Caco-2 (cell line): ENCODE measurements at regions not wholly inside any gene's neighbourhood (a gene's known extent, or its start where the extent isn't known, plus 50 kb on each side); places are given as distances from the start of the nearest gene placed in this dataset.

Experiments
- BruUV-seq: library from RNA; stranded (reverse); fragments of 400-500 nt; replicated peaks from 2 replicates; lab custom pipeline; 2021; lab: Mats Ljungman, UMichigan
- CTCF ChIA-PET: fragments of 300-600 bp; sonication (Branson Sonifier 250); formaldehyde crosslinking; loops from one replicate; lab custom pipeline; 2022; ENCODE audit warnings: antibody characterized with exemption; lab: Charles Lee
- POLR2A ChIA-PET: fragments of 300-600 bp; sonication (Branson Sonifier 250); formaldehyde crosslinking; loops from one replicate; lab custom pipeline; 2022; ENCODE audit warnings: antibody characterized with exemption; lab: Charles Lee
- DNase-seq, 2 experiments: peaks; one replicate each; pipeline versions ENCODE4 v3.0.0 to v3.0.0-alpha.2; 2020 to 2022
- H3K27me3 ChIP-seq: replicated peaks from 2 replicates; pipeline ENCODE4 v1.6.0; 2011; ENCODE audit warnings: low read length; ENCODE audit not compliant: control insufficient read depth, insufficient read depth
- H3K36me3 ChIP-seq: 2 replicates; pipeline ENCODE4 v1.5.1; 2011; ENCODE audit warnings: low read length; ENCODE audit not compliant: control insufficient read depth, insufficient read depth
- H3K4me1 ChIP-seq: fragments of 250-450 bp; sonication (Bioruptor Pico); 2 replicates; pipeline ENCODE4 v1.5.1; 2020; ENCODE audit warnings: mild to moderate bottlenecking
- H3K4me3 ChIP-seq: 2 replicates; pipeline ENCODE4 v1.5.1; 2011; ENCODE audit warnings: low read depth, mild to moderate bottlenecking, control low read depth, low read length
- H3K9me3 ChIP-seq: fragments of 250-450 bp; sonication (Bioruptor Pico); 2 replicates; pipeline ENCODE4 v1.5.1; 2020; ENCODE audit warnings: mild to moderate bottlenecking, moderate library complexity
- H3K27ac Mint-ChIP-seq: one replicate; pipeline ENCODE4 v1.8.0; 2022; ENCODE audit warnings: mixed read lengths; ENCODE audit not compliant: unreplicated experiment
- H3K27me3 Mint-ChIP-seq: one replicate; pipeline ENCODE4 v1.8.0; 2022; ENCODE audit warnings: mixed read lengths; ENCODE audit not compliant: insufficient read depth, unreplicated experiment
- H3K36me3 Mint-ChIP-seq: one replicate; pipeline ENCODE4 v1.8.0; 2022; ENCODE audit warnings: mild to moderate bottlenecking, mixed read lengths; ENCODE audit not compliant: insufficient read depth, unreplicated experiment
- H3K4me1 Mint-ChIP-seq: one replicate; pipeline ENCODE4 v1.8.0; 2022; ENCODE audit warnings: low read depth, mixed read lengths; ENCODE audit not compliant: unreplicated experiment
- H3K4me3 Mint-ChIP-seq: one replicate; pipeline ENCODE4 v1.8.0; 2022; ENCODE audit warnings: mild to moderate bottlenecking, moderate library complexity, mixed read lengths; ENCODE audit not compliant: unreplicated experiment
- H3K9me3 Mint-ChIP-seq: one replicate; pipeline ENCODE4 v1.8.0; 2022; ENCODE audit warnings: mixed read lengths; ENCODE audit not compliant: unreplicated experiment
- intact Hi-C: fragments of 100-400 bp; cut with micrococcal nuclease; formaldehyde crosslinking; loops from one replicate; pipeline ENCODE4 v1.10.0; 2022; ENCODE audit not compliant: unreplicated experiment
- TF ChIP-seq, protein P1 (sequence below), 2 experiments: fragments of 200-600 bp in 1 of 2; IDR thresholded peaks; 1 replicate in 1 of 2; 2 replicates in 1 of 2; pipeline versions ENCODE4 v1.5.1 to v1.8.0; 2011 to 2022; ENCODE audit warnings: antibody characterized with exemption in 1 of 2, control low read depth in 1 of 2, inconsistent platforms in 1 of 2, low read depth in 1 of 2, low read length in 1 of 2, mild to moderate bottlenecking in 1 of 2, moderate library complexity in 1 of 2; ENCODE audit not compliant: insufficient read depth in 1 of 2, severe bottlenecking in 1 of 2, unreplicated experiment in 1 of 2

DNA sequence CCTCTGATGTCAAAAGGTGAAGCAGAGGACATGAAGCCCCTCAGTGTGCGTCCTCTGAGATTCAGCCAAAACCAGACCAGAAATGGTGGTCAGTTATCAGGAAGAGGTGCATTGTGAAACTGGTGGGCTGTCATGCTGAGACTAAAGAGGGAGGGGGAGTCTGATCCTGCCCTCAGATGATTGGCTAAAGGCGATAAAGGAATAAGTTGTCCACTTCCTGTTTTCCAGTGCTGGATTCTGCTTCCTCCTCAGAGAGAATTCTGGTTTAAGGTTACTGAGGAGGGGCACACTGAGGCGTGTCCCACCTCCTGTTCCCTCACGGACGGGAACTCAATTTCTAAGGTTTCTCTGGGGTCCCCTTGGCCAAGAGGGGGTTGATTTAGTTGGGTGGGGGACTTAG is 97.0 kb upstream of the UBE3A start:
- Mint-ChIP-seq H3K9me3 (no peaks in the 10 kb centered on the region), H3K27ac (no peak overlapping the region), H3K27me3 (peaks cover 7% of the 10 kb centered on the region), H3K4me3 (no peak overlapping the region), H3K36me3 (no peaks in the 10 kb centered on the region), H3K4me1 (no peaks in the 10 kb centered on the region)
- ChIA-PET POLR2A (no interaction called here), CTCF (no interaction called here)
- Histone ChIP-seq H3K4me3 (no peak overlapping the region), H3K27me3 (no peaks in the 10 kb centered on the region), H3K9me3 (peaks cover 4% of the 10 kb centered on the region; the same call in 1 of the 2 replicates), H3K4me1 (no peaks in the 10 kb centered on the region), H3K36me3 (no peaks in the 10 kb centered on the region)
- intact Hi-C loops, result no loop called here
- TF ChIP-seq, protein P1, sequence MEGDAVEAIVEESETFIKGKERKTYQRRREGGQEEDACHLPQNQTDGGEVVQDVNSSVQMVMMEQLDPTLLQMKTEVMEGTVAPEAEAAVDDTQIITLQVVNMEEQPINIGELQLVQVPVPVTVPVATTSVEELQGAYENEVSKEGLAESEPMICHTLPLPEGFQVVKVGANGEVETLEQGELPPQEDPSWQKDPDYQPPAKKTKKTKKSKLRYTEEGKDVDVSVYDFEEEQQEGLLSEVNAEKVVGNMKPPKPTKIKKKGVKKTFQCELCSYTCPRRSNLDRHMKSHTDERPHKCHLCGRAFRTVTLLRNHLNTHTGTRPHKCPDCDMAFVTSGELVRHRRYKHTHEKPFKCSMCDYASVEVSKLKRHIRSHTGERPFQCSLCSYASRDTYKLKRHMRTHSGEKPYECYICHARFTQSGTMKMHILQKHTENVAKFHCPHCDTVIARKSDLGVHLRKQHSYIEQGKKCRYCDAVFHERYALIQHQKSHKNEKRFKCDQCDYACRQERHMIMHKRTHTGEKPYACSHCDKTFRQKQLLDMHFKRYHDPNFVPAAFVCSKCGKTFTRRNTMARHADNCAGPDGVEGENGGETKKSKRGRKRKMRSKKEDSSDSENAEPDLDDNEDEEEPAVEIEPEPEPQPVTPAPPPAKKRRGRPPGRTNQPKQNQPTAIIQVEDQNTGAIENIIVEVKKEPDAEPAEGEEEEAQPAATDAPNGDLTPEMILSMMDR (IDR thresholded peaks at IDR 0.05; ENCODE audit: insufficient read depth in 1 of 2, low read depth in 1 of 2, low read length in 1 of 2, severe bottlenecking in 1 of 2, unreplicated experiment in 1 of 2), result no peak
- BruUV-seq, result no TSS peak
- no peak for DNase-seq

DNA sequence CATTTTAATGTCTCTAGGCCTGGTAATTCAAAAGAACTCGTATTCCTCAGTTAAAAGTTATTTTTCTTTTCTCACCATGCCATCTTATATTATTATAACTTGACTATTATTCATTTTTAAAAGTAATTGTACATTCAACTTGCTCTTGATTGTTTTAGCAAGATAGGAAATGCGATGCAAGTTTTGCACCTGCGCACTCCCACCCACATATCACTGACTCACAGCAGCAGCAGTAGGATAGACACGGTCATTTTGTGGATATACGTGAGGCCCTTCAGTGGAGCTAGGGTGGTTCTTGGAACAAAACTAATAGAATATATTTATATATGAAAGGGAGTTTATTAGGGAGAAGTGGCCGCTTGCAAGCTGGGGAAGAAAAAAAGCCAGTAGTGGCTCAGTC is 95.5 kb upstream of the UBE3A start:
- no peak overlapping the region for H3K4me3 ChIP-seq
- Mint-ChIP-seq H3K9me3 (no peaks in the 10 kb centered on the region), H3K4me3 (no peak overlapping the region), H3K4me1 (no peaks in the 10 kb centered on the region), H3K27me3 (peaks cover 3% of the 10 kb centered on the region), H3K36me3 (no peaks in the 10 kb centered on the region), H3K27ac (no peak overlapping the region)
- ChIA-PET CTCF (no interaction called here), POLR2A (no interaction called here)
- no peaks in the 10 kb centered on the region for H3K4me1 ChIP-seq
- BruUV-seq, result no TSS peak
- intact Hi-C loops, result no loop called here
- DNase-seq, result no peak
- TF ChIP-seq, protein P1 (IDR thresholded peaks at IDR 0.05; ENCODE audit: insufficient read depth in 1 of 2, low read depth in 1 of 2, low read length in 1 of 2, severe bottlenecking in 1 of 2, unreplicated experiment in 1 of 2), result no peak
- no peaks in the 10 kb centered on the region for H3K36me3 ChIP-seq
- H3K27me3 ChIP-seq, result no peaks in the 10 kb centered on the region
- peaks cover 4% of the 10 kb centered on the region for H3K9me3 ChIP-seq

DNA sequence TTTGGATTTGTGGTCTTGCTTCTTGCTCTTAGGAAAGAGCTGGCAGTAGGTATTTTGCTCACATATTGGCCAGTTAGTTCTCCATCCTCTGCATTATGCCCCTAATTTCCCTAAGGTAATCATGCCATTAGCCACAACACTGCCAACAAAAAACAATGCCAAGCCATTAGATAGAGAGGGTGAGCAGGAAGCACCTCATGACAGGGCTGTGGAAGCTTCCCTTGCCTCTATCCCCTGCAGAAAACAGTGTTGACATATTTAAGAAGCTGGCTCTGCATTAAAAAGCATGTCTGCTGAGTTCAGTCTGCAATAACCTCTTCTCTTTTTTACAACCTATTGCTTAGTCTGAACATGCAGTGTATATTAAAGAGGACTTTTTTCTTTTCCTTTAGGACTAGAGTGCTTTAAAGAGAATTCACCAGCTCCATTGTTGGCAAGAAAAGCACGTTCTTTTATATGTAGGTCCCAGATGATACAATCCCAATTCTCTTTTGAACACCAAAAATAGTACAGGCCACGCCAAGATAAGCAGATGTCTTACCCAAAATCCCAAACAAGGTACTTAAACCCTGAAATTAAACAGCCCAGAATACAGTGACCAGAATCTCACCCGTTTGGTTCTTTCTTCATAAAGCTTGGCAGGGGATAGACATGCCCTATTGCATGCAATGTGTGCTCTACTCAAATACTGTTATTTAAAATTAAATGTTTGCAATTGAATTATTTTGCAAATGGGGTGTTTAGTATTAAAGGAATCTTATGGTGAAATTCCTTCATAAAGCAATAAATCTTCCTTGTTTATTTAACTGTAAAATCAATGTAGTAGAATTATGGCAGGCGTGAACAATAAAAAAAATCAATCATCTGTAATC is 93.7 kb upstream of the UBE3A start:
- ChIA-PET POLR2A (no interaction called here), CTCF (no interaction called here)

More for the DNA sequence above, 93.7 kb upstream of the UBE3A start:
- no peaks in the 10 kb centered on the region for H3K36me3 ChIP-seq
- BruUV-seq, result no TSS peak
- TF ChIP-seq, protein P1 (IDR thresholded peaks at IDR 0.05; ENCODE audit: insufficient read depth in 1 of 2, low read depth in 1 of 2, low read length in 1 of 2, severe bottlenecking in 1 of 2, unreplicated experiment in 1 of 2), result no peak
- H3K9me3 ChIP-seq, result peaks cover 4% of the 10 kb centered on the region
- H3K4me1 ChIP-seq, result no peaks in the 10 kb centered on the region
- H3K9me3 Mint-ChIP-seq, result no peaks in the 10 kb centered on the region
- H3K27ac Mint-ChIP-seq, result no peak overlapping the region
- H3K4me3 Mint-ChIP-seq, result no peak overlapping the region
- H3K4me1 Mint-ChIP-seq, result no peaks in the 10 kb centered on the region
- no peak overlapping the region for H3K4me3 ChIP-seq
- no peak for DNase-seq
- H3K36me3 Mint-ChIP-seq, result no peaks in the 10 kb centered on the region
- intact Hi-C loops, result no loop called here
- peaks cover 3% of the 10 kb centered on the region for H3K27me3 Mint-ChIP-seq
- no peaks in the 10 kb centered on the region for H3K27me3 ChIP-seq
